K562 (cell line): ENCODE measurements at regions not wholly inside any gene's neighbourhood (a gene's known extent, or its start where the extent isn't known, plus 50 kb on each side); places are given as distances from the start of the nearest gene placed in this dataset.

Experiments
- MAFF ChIP-seq: IDR thresholded peaks from 2 replicates; pipeline ENCODE4 v1.6.1; 2012; ENCODE audit warnings: low read length, improper control_type of control experiment
- POLR2A ChIP-seq: fragments of 450-650 bp; conservative IDR thresholded peaks from 2 replicates; pipeline ENCODE4 v1.6.1; 2016
- TF ChIP-seq, protein P1 (sequence below): sonication (generic); formaldehyde crosslinking; IDR thresholded peaks from 2 replicates; pipeline ENCODE4 v1.8.1; 2022; ENCODE audit warnings: missing genetic modification reagents

GRCh38 chr7:131238347-131238931, 89.2 kb upstream of the MKLN1 start:
- TF ChIP-seq, protein P1, sequence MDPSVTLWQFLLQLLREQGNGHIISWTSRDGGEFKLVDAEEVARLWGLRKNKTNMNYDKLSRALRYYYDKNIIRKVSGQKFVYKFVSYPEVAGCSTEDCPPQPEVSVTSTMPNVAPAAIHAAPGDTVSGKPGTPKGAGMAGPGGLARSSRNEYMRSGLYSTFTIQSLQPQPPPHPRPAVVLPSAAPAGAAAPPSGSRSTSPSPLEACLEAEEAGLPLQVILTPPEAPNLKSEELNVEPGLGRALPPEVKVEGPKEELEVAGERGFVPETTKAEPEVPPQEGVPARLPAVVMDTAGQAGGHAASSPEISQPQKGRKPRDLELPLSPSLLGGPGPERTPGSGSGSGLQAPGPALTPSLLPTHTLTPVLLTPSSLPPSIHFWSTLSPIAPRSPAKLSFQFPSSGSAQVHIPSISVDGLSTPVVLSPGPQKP (CRISPR knock-in tag): no peak
- no peak for TF ChIP-seq MAFF
- TF ChIP-seq POLR2A: no peak
